ENCODE measurements at regions not wholly inside any gene's neighbourhood (a gene's known extent, or its start where the extent isn't known, plus 50 kb on each side); places are given as distances from the start of the nearest gene placed in this dataset.
A peak's percentile ranks its signal among the peaks of the same experiment; 100 is the strongest.

DNA sequence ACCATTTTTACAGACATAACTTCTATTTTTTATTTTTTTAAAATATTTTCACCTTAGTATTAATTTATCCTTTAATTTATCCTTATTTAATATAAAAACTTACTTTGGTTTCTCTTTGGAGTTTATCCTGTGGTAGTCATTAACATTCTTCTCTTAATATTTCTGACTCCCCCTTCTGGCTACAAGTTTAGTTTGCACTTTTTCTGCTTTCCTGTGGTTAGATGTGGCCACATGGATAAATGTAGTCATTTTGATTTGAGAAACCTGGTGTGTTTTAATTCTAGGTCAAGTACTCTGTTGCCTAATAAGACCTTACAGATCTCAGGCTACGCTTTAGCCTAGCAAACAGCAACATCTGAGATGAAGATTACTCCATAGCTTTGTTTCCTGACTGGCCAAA, 1187.5 kb downstream of the HACE1 start:
- Histone ChIP-seq H3K9ac (ENCODE audit: low read length) (no peak overlapping the region), H3K9me3 (ENCODE audit: low read length) (no peaks in the 10 kb centered on the region), H3K36me3 (ENCODE audit: low read depth, low read length) (no peaks in the 10 kb centered on the region), H3F3A (ENCODE audit: low read length, unreplicated experiment) (no peaks in the 10 kb centered on the region), H3K4me3 (ENCODE audit: low read length) (no peak overlapping the region), H4K20me1 (ENCODE audit: low read length) (no peaks in the 10 kb centered on the region), H3K27ac (ENCODE audit: low read length) (no peak overlapping the region), H3K27me3 (ENCODE audit: low read length) (no peaks in the 10 kb centered on the region), H2AFZ (ENCODE audit: low read length) (no peak overlapping the region), H3K4me1 (ENCODE audit: insufficient read depth, low read length) (no peaks in the 10 kb centered on the region), H3K4me2 (ENCODE audit: low read length) (no peak overlapping the region), H3K79me2 (ENCODE audit: low read length) (no peaks in the 10 kb centered on the region), H3K9me2 (replicated peaks; ENCODE audit: low read length) (no peaks in the 10 kb centered on the region)
- no TSS peak for BruUV-seq (replicated peaks)
- DNase-seq = peak; percentile 49
- TF ChIP-seq EZH2 (IDR thresholded peaks at IDR 0.05; ENCODE audit: low read length, unreplicated experiment) = no peak
- TF ChIP-seq, protein P1, sequence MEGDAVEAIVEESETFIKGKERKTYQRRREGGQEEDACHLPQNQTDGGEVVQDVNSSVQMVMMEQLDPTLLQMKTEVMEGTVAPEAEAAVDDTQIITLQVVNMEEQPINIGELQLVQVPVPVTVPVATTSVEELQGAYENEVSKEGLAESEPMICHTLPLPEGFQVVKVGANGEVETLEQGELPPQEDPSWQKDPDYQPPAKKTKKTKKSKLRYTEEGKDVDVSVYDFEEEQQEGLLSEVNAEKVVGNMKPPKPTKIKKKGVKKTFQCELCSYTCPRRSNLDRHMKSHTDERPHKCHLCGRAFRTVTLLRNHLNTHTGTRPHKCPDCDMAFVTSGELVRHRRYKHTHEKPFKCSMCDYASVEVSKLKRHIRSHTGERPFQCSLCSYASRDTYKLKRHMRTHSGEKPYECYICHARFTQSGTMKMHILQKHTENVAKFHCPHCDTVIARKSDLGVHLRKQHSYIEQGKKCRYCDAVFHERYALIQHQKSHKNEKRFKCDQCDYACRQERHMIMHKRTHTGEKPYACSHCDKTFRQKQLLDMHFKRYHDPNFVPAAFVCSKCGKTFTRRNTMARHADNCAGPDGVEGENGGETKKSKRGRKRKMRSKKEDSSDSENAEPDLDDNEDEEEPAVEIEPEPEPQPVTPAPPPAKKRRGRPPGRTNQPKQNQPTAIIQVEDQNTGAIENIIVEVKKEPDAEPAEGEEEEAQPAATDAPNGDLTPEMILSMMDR (conservative IDR thresholded peaks at IDR 0.05; ENCODE audit: low read depth, low read length) = peak; percentile 37; the same call in 1 of the 2 replicates
- ChIA-PET POLR2A (ENCODE audit: unreplicated experiment) (no interaction called here), CTCF (no interaction called here)
- intact Hi-C loops (cut with micrococcal nuclease) = loop anchor here (10.0 kb wide), 1 partner anchor 123 kb away; no protein-coding TSS in a partner anchor
- no peak for ATAC-seq

DNA sequence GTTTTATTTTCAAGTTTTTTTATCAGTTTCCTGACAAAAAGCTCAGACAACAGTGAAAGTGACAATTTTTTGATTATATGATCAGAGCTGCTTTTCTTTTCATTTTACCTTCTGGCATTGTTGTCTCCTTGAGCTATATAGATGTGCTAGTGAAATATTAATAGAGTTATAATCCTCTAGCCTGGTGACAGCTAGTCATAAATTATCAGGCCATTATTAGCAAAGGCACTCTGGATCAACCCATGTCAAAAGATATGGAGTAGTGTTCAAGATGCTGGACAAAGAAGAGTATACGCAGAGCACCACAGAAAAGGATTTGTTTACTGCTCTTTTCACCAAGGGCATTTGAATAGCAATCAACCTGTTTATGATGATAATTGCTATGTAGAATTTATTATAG, 1230.1 kb downstream of the HACE1 start:
- POLR2A ChIA-PET (ENCODE audit: unreplicated experiment) = no interaction called here
- intact Hi-C loops (cut with micrococcal nuclease) = no loop called here
- no peaks in the 10 kb centered on the region for H3K4me1 ChIP-seq (ENCODE audit: insufficient read depth, low read length)

DNA sequence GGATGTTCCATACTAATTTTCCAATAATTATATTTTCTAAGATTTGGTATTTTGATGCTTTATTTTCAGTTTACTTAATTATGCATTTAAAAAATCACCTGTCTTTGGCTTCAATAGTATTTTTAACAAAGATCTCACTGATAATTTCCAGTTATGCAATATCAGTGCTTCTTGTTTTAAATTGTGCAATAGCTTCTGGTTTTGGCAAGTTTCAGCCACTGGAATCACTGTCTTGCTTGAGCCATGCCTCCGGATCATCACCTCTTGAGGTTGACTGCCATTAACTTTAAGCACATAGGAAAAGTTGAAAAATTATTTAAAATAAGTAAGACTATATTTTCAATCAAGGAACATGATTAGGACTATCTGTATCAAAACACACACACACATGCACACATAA, 1242.1 kb downstream of the HACE1 start:
- Histone ChIP-seq H3K4me1 (ENCODE audit: insufficient read depth, low read length) (no peaks in the 10 kb centered on the region), H4K20me1 (ENCODE audit: low read length) (no peaks in the 10 kb centered on the region), H3K27ac (ENCODE audit: low read length) (no peak overlapping the region), H3K9me3 (ENCODE audit: low read length) (no peaks in the 10 kb centered on the region), H3K79me2 (ENCODE audit: low read length) (no peaks in the 10 kb centered on the region), H3K4me2 (ENCODE audit: low read length) (no peak overlapping the region), H3K4me3 (ENCODE audit: low read length) (no peak overlapping the region), H3K9ac (ENCODE audit: low read length) (no peak overlapping the region), H3F3A (ENCODE audit: low read length, unreplicated experiment) (no peaks in the 10 kb centered on the region), H3K27me3 (ENCODE audit: low read length) (no peaks in the 10 kb centered on the region), H2AFZ (ENCODE audit: low read length) (no peak overlapping the region), H3K9me2 (replicated peaks; ENCODE audit: low read length) (no peaks in the 10 kb centered on the region), H3K36me3 (ENCODE audit: low read depth, low read length) (no peaks in the 10 kb centered on the region)
- no peak for DNase-seq
- no TSS peak for BruUV-seq (replicated peaks)
- ChIA-PET CTCF (no interaction called here), POLR2A (ENCODE audit: unreplicated experiment) (no interaction called here)
- intact Hi-C loops (cut with micrococcal nuclease) = no loop called here
- no peak for ATAC-seq
- TF ChIP-seq EZH2phosphoT487 (IDR thresholded peaks at IDR 0.05; ENCODE audit: borderline replicate concordance, low read length) (no peak), EZH2 (IDR thresholded peaks at IDR 0.05; ENCODE audit: low read length, unreplicated experiment) (no peak)
- TF ChIP-seq, protein P1 (conservative IDR thresholded peaks at IDR 0.05; ENCODE audit: low read depth, low read length) = no peak

More for the DNA sequence above, 1230.1 kb downstream of the HACE1 start:
- H3K9ac ChIP-seq (ENCODE audit: low read length) = no peak overlapping the region
- TF ChIP-seq EZH2 (IDR thresholded peaks at IDR 0.05; ENCODE audit: low read length, unreplicated experiment) (no peak), EZH2phosphoT487 (IDR thresholded peaks at IDR 0.05; ENCODE audit: borderline replicate concordance, low read length) (no peak)
- TF ChIP-seq, protein P1 (conservative IDR thresholded peaks at IDR 0.05; ENCODE audit: low read depth, low read length) = no peak
- no TSS peak for BruUV-seq (replicated peaks)
- H3K27ac ChIP-seq (ENCODE audit: low read length) = no peak overlapping the region
- H3K9me2 ChIP-seq (replicated peaks; ENCODE audit: low read length) = no peaks in the 10 kb centered on the region
- H3K4me2 ChIP-seq (ENCODE audit: low read length) = no peak overlapping the region
- H3K4me3 ChIP-seq (ENCODE audit: low read length) = no peak overlapping the region
- ATAC-seq = no peak
- no peaks in the 10 kb centered on the region for H4K20me1 ChIP-seq (ENCODE audit: low read length)
- no peaks in the 10 kb centered on the region for H3K79me2 ChIP-seq (ENCODE audit: low read length)
- H3K36me3 ChIP-seq (ENCODE audit: low read depth, low read length) = no peaks in the 10 kb centered on the region
- no peak for DNase-seq
- no peak overlapping the region for H2AFZ ChIP-seq (ENCODE audit: low read length)
- CTCF ChIA-PET = no interaction called here
- no peaks in the 10 kb centered on the region for H3K9me3 ChIP-seq (ENCODE audit: low read length)
- no peaks in the 10 kb centered on the region for H3F3A ChIP-seq (ENCODE audit: low read length, unreplicated experiment)
- no peaks in the 10 kb centered on the region for H3K27me3 ChIP-seq (ENCODE audit: low read length)

All from PC-3 (cell line).